HepG2 (cell line): ENCODE measurements at regions not wholly inside any gene's neighbourhood (a gene's known extent, or its start where the extent isn't known, plus 50 kb on each side); places are given as distances from the start of the nearest gene placed in this dataset.

ENCODE experiments used
- ATAC-seq: fragments of 200-7000 bp; cut with Tn5 transposase; 3 replicates; pipeline ENCODE4 v1.9.1; 2020; ENCODE audit warnings: mild to moderate bottlenecking, moderate library complexity
- BruUV-seq: library from RNA; stranded (reverse); fragments of 400-500 nt; replicated peaks from 2 replicates; lab custom pipeline; 2021; lab: Mats Ljungman, UMichigan
- CTCF ChIA-PET: fragments of 300-600 bp; formaldehyde crosslinking; extraction: SDS; loops from one replicate; lab custom pipeline; 2021; ENCODE audit warnings: low total read pairs, inconsistent platforms, low intra/inter-chr PET ratio; lab: Yijun Ruan, JAX
- POLR2A ChIA-PET: fragments of 350-600 bp; sonication (Branson Sonifier 250); formaldehyde crosslinking; loops from one replicate; lab custom pipeline; 2020; ENCODE audit warnings: antibody characterized with exemption, inconsistent platforms; lab: Yijun Ruan, JAX
- DNase-seq: peaks from one replicate; pipeline ENCODE4 v3.0.0-alpha.2; 2015; ENCODE audit warnings: low spot score
- FAIRE-seq: peaks from 3 replicates; lab custom pipeline; 2011; peaks lifted over from hg19 to GRCh38; lab: Jason Lieb, UNC
- H2AFZ ChIP-seq: one replicate; pipeline ENCODE4 v1.6.1; 2011; ENCODE audit warnings: low read length, inconsistent platforms
- H3K27ac ChIP-seq: fragments of 300-600 bp; 3 replicates; pipeline ENCODE4 v1.8.0; 2011; ENCODE audit warnings: mixed run types, mild to moderate bottlenecking, mixed read lengths, low read length, inconsistent platforms; ENCODE audit not compliant: insufficient read depth; ENCODE audit errors: extremely low read length
- H3K27me3 ChIP-seq, 2 experiments: fragments of 200-600 bp in 1 of 2; 2 replicates in 1 of 2; 3 replicates in 1 of 2; pipeline versions ENCODE4 v1.6.0 to v1.8.0; 2011; ENCODE audit warnings: low read length in 2 of 2, mild to moderate bottlenecking in 2 of 2, moderate library complexity in 2 of 2, inconsistent platforms in 1 of 2; ENCODE audit not compliant: insufficient read depth in 2 of 2, control insufficient read depth in 1 of 2
- H3K36me3 ChIP-seq, 2 experiments: fragments of 200-600 bp in 1 of 2; replicated peaks in 1 of 2; 2 replicates in 1 of 2; 3 replicates in 1 of 2; pipeline versions ENCODE4 v1.5.1 to v1.8.0; 2011; ENCODE audit warnings: low read length in 2 of 2, inconsistent platforms in 1 of 2; ENCODE audit not compliant: insufficient read depth in 2 of 2, control insufficient read depth in 1 of 2
- H3K4me1 ChIP-seq: 2 replicates; pipeline ENCODE4 v1.5.1; 2012; ENCODE audit warnings: low read length, inconsistent platforms; ENCODE audit not compliant: insufficient read depth
- H3K4me2 ChIP-seq: 2 replicates; pipeline ENCODE4 v1.6.0; 2011; ENCODE audit warnings: low read depth, low read length, inconsistent platforms
- H3K4me3 ChIP-seq, 3 experiments: fragments of 200-600 bp in 1 of 3; sonication (generic), shearing (Covaris generic) in 1 of 3; replicated peaks in 1 of 3; 2 replicates each; pipeline ENCODE4 v1.5.1; 2011 to 2016; ENCODE audit warnings: low read length in 3 of 3, inconsistent platforms in 2 of 3, low read depth in 2 of 3, mild to moderate bottlenecking in 2 of 3, control low read depth in 1 of 3, mixed read lengths in 1 of 3; ENCODE audit not compliant: insufficient read depth in 1 of 3
- H3K79me2 ChIP-seq: one replicate; pipeline ENCODE4 v1.6.1; 2011; ENCODE audit warnings: low read length, inconsistent platforms; ENCODE audit not compliant: insufficient read depth
- H3K9ac ChIP-seq: 2 replicates; pipeline ENCODE4 v1.6.0; 2011; ENCODE audit warnings: mild to moderate bottlenecking, low read depth, low read length, inconsistent platforms; ENCODE audit not compliant: insufficient read depth
- H3K9me3 ChIP-seq: 2 replicates; pipeline ENCODE4 v1.5.1; 2012; ENCODE audit warnings: mild to moderate bottlenecking, low read length
- H4K20me1 ChIP-seq: 2 replicates; pipeline ENCODE4 v1.6.0; 2011; ENCODE audit warnings: inconsistent platforms, mild to moderate bottlenecking, low read length, moderate library complexity; ENCODE audit not compliant: insufficient read depth
- ADNP ChIP-seq: sonication (generic); formaldehyde crosslinking; IDR thresholded peaks from 2 replicates; pipeline ENCODE4 v1.4.0; 2020; ENCODE audit warnings: missing genetic modification reagents
- HNRNPK ChIP-seq: fragments of 200-400 bp; formaldehyde crosslinking; IDR thresholded peaks from 2 replicates; pipeline ENCODE4 v1.6.1; 2018; ENCODE audit warnings: low read length, low read depth, moderate library complexity, mild to moderate bottlenecking; ENCODE audit not compliant: poor library complexity, severe bottlenecking
- NCOR1 ChIP-seq: fragments of 200-600 bp; sonication (generic); IDR thresholded peaks from 2 replicates; pipeline ENCODE4 v1.7.0; 2017; ENCODE audit warnings: antibody characterized with exemption, low read length, borderline replicate concordance
- ZNF33A ChIP-seq: sonication (generic); formaldehyde crosslinking; IDR thresholded peaks from 2 replicates; pipeline ENCODE4 v1.5.1; 2020; ENCODE audit warnings: missing genetic modification reagents, mild to moderate bottlenecking, moderate library complexity, borderline replicate concordance
- ZNF441 ChIP-seq: sonication (generic); formaldehyde crosslinking; IDR thresholded peaks from 2 replicates; pipeline ENCODE4 v1.7.0; 2021; ENCODE audit warnings: missing genetic modification reagents, borderline replicate concordance
- WGBS: methylation state at CpG from one replicate; pipeline ENCODE4 v1.1.6; 2017; ENCODE audit warnings: low lambda C conversion rate; 5-methylcytosine and 5-hydroxymethylcytosine counted together
- in situ Hi-C: cut with HindIII; loops from 2 replicates; pipeline ENCODE4 v1.10.0; 2017; ENCODE audit warnings: low pct_unique_long_range_greater_than_20kb; ENCODE audit not compliant: extremely low pct_ligation_motif_present
- intact Hi-C: fragments of 100-400 bp; cut with micrococcal nuclease; formaldehyde crosslinking; loops from one replicate; pipeline ENCODE4 v1.10.0; 2022; ENCODE audit not compliant: unreplicated experiment
- TF ChIP-seq, protein P1 (sequence below): sonication (generic); formaldehyde crosslinking; IDR thresholded peaks from 2 replicates; pipeline ENCODE4 v1.4.0; 2020; ENCODE audit warnings: low read depth, mild to moderate bottlenecking, missing genetic modification reagents
- TF ChIP-seq, protein P2 (sequence below): sonication (generic); formaldehyde crosslinking; conservative IDR thresholded peaks from 2 replicates; pipeline ENCODE4 v1.4.0; 2020; ENCODE audit warnings: missing genetic modification reagents
- TF ChIP-seq, protein P3 (sequence below): sonication (generic); formaldehyde crosslinking; IDR thresholded peaks from 2 replicates; pipeline ENCODE4 v1.8.0; 2022; ENCODE audit warnings: mild to moderate bottlenecking, missing genetic modification reagents, moderate library complexity
- TF ChIP-seq, protein P4 (sequence below), 2 experiments: IDR thresholded peaks; 2 replicates each; pipeline ENCODE4 v1.6.1; 2011 to 2012; ENCODE audit warnings: low read length in 2 of 2, borderline replicate concordance in 1 of 2, low read depth in 1 of 2, mild to moderate bottlenecking in 1 of 2, moderate library complexity in 1 of 2

DNA sequence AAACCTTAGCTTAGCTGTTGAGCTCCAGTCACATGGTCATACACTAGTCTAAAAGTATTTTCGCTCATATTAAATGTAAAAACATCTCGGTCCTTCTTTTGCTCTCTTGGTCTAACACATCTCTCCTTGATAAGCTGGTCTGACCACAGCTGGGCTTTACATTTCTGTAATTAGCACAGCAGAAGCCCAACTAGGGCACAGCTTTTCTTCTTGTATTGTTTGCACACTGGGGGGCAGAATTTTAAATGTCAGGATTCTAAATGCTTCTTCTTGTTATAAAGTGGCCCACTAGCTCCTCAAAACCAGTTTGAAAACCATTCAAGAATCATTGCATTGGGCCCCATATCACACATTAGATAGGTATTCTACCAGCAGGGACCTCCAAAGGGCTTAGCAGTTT is 289.1 kb upstream of the PKN2 start:
- in situ Hi-C loops = no loop called here
- Histone ChIP-seq H3K27me3 (no peaks in the 10 kb centered on the region), H3K4me3 (no peak overlapping the region), H3K36me3 (no peaks in the 10 kb centered on the region), H3K27ac (no peak overlapping the region), H3K9me3 (no peaks in the 10 kb centered on the region), H3K79me2 (no peaks in the 10 kb centered on the region), H3K4me1 (no peaks in the 10 kb centered on the region), H3K9ac (no peak overlapping the region), H3K4me2 (no peak overlapping the region), H2AFZ (no peak overlapping the region), H4K20me1 (no peaks in the 10 kb centered on the region)
- FAIRE-seq (no peak), ATAC-seq (no peak), DNase-seq (no peak)
- 20% methylated on average over 2 of the region's 2 CpGs for WGBS
- TF ChIP-seq ADNP (CRISPR knock-in tag) = no peak
- TF ChIP-seq, protein P1, sequence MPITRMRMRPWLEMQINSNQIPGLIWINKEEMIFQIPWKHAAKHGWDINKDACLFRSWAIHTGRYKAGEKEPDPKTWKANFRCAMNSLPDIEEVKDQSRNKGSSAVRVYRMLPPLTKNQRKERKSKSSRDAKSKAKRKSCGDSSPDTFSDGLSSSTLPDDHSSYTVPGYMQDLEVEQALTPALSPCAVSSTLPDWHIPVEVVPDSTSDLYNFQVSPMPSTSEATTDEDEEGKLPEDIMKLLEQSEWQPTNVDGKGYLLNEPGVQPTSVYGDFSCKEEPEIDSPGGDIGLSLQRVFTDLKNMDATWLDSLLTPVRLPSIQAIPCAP (CRISPR knock-in tag) = no peak
- TF ChIP-seq, protein P2, sequence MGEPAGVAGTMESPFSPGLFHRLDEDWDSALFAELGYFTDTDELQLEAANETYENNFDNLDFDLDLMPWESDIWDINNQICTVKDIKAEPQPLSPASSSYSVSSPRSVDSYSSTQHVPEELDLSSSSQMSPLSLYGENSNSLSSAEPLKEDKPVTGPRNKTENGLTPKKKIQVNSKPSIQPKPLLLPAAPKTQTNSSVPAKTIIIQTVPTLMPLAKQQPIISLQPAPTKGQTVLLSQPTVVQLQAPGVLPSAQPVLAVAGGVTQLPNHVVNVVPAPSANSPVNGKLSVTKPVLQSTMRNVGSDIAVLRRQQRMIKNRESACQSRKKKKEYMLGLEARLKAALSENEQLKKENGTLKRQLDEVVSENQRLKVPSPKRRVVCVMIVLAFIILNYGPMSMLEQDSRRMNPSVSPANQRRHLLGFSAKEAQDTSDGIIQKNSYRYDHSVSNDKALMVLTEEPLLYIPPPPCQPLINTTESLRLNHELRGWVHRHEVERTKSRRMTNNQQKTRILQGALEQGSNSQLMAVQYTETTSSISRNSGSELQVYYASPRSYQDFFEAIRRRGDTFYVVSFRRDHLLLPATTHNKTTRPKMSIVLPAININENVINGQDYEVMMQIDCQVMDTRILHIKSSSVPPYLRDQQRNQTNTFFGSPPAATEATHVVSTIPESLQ (CRISPR knock-in tag) = no peak
- TF ChIP-seq, protein P3, sequence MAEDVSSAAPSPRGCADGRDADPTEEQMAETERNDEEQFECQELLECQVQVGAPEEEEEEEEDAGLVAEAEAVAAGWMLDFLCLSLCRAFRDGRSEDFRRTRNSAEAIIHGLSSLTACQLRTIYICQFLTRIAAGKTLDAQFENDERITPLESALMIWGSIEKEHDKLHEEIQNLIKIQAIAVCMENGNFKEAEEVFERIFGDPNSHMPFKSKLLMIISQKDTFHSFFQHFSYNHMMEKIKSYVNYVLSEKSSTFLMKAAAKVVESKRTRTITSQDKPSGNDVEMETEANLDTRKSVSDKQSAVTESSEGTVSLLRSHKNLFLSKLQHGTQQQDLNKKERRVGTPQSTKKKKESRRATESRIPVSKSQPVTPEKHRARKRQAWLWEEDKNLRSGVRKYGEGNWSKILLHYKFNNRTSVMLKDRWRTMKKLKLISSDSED = no peak
- POLR2A ChIA-PET = no interaction called here
- intact Hi-C loops = no loop called here
- CTCF ChIA-PET = no interaction called here
- BruUV-seq = no TSS peak

DNA sequence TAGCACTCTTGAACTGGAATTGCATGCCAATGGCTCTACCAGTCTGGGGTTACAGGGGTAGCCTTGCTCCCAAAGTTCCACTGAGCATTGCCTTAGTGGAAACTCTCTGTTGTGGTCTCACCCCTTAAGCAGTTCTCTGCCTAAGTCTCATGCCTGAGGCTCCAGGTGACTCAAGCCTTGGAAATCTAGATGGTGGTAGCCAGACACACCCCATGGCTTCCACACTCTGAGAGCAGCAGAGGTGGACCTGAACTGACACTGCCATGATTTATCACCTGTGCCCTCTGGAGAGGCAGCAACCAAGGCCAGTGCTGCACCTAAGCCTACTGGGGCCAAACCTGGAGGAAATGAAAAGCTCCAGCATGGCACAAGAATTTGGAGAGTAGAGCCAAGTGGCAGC is 285.7 kb upstream of the PKN2 start:
- TF ChIP-seq, protein P4, sequence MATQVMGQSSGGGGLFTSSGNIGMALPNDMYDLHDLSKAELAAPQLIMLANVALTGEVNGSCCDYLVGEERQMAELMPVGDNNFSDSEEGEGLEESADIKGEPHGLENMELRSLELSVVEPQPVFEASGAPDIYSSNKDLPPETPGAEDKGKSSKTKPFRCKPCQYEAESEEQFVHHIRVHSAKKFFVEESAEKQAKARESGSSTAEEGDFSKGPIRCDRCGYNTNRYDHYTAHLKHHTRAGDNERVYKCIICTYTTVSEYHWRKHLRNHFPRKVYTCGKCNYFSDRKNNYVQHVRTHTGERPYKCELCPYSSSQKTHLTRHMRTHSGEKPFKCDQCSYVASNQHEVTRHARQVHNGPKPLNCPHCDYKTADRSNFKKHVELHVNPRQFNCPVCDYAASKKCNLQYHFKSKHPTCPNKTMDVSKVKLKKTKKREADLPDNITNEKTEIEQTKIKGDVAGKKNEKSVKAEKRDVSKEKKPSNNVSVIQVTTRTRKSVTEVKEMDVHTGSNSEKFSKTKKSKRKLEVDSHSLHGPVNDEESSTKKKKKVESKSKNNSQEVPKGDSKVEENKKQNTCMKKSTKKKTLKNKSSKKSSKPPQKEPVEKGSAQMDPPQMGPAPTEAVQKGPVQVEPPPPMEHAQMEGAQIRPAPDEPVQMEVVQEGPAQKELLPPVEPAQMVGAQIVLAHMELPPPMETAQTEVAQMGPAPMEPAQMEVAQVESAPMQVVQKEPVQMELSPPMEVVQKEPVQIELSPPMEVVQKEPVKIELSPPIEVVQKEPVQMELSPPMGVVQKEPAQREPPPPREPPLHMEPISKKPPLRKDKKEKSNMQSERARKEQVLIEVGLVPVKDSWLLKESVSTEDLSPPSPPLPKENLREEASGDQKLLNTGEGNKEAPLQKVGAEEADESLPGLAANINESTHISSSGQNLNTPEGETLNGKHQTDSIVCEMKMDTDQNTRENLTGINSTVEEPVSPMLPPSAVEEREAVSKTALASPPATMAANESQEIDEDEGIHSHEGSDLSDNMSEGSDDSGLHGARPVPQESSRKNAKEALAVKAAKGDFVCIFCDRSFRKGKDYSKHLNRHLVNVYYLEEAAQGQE (IDR thresholded peaks at IDR 0.05; ENCODE audit: borderline replicate concordance in 1 of 2, low read depth in 1 of 2, low read length in 2 of 2) = no peak
- TF ChIP-seq ZNF33A (CRISPR knock-in tag) (no peak), NCOR1 (no peak), HNRNPK (no peak), ZNF441 (CRISPR knock-in tag) (no peak)
- DNase-seq = no peak
- BruUV-seq = no TSS peak
- no peaks in the 10 kb centered on the region for H4K20me1 ChIP-seq
- ChIA-PET POLR2A (no interaction called here), CTCF (no interaction called here)
- no peak overlapping the region for H3K4me3 ChIP-seq
- in situ Hi-C loops (no loop called here), intact Hi-C loops (no loop called here)
- ATAC-seq = no peak
- H3K36me3 ChIP-seq = no peaks in the 10 kb centered on the region
- no peak overlapping the region for H3K4me2 ChIP-seq
- H2AFZ ChIP-seq = no peak overlapping the region
- no peak overlapping the region for H3K9ac ChIP-seq
- H3K27ac ChIP-seq = no peak overlapping the region
- H3K27me3 ChIP-seq = no peaks in the 10 kb centered on the region
- H3K79me2 ChIP-seq = no peaks in the 10 kb centered on the region
- H3K9me3 ChIP-seq = no peaks in the 10 kb centered on the region
- no peaks in the 10 kb centered on the region for H3K4me1 ChIP-seq
- no peak for FAIRE-seq
